ENCODE measurements at regions not wholly inside any gene's neighbourhood (a gene's known extent, or its start where the extent isn't known, plus 50 kb on each side); places are given as distances from the start of the nearest gene placed in this dataset.
"Not testable (repeated sequence)": the region's sequence is repeated elsewhere in the genome, so short reads cannot be mapped to it uniquely, and the experiment has no call there.

DNA sequence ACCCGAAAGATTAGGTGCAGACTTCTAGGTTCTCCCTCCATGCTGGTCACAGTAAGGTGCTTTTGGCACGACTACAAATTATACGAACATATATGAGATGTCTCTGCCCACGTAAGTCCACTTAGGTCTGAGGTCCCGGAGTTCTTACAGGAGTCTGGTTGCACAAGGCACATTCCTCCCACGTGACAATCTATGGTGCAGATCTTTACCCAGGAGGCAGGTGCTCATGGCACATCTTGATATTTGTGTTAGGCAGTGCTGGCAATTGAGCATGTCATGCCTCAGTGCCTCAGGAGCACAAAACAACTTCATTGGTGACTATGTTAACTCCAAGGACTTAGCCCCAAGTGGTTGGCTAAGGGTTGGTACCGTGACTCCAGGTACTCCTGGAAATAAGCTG lies 92.0 kb upstream of the AMN1 start:
- no peak for DNase-seq (ENCODE audit: low spot score)

DNA sequence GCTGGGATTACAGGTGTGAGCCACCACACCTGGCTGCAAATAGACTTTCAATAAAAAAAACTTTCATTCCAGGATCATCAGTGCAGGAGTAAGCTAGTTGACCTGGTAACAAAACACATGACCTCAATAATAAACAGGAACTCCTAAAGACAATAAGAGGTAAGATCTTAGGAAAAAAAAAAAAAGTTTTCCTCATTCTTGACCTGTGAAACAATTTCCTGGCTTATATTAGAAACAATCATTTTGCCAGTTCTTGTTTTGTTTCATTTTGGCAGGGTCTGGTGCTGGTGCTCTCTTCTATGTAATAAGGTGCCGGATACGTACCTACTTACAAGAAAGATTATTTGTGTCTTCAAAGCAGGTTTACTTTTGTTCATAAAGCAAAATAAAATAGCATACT lies 90.6 kb upstream of the AMN1 start:
- no peak for DNase-seq (ENCODE audit: low spot score)

DNA sequence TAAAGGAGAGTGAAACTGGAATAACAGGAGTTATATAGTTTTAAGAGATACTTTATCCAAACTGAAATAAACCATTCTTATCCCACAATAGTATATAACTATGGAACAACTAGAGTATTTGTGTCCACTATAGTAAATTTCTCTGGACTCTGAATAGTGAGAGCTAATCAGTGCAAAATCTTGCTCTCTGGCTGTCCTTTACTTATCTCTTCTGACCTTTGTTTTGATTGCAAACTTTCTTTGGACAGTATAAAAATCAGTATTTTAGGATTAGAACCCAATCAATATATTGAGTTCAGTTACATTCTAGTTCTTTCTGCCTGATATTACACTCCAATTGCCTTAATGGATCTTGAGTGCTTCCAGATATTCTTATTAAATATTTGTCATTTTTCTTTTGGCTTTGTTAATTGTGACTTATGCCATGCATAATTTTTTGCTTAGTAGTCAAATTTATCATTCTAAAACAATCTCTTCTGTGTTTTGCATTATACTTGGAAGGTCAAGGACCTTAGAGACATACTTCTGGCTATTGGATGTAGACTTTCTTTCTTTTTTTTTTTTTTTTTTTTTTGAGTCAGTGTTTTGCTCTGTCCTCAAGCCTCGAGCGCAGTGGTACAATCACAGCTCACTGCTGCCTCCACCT lies 89.9 kb upstream of the AMN1 start:
- no peak for DNase-seq (ENCODE audit: low spot score)

DNA sequence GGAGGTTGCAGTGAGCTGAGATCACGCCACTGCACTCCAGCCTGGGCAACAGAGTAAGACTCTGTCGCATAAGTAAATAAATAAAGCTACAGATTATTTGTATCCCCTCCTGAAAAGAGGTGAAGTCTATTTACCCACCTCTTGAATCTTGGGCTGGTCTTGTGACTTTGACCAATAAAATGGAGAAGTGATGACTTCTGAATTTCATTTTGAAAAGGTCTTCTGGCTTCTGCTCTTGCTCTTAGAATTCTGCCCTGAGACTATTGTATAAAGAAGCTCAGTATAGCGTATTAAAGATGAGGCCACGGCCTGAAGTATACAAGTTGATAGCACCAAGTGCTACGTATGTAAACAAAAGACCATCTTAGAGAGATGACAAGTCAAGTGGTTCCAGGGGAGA lies 88.3 kb upstream of the AMN1 start:
- DNase-seq (ENCODE audit: low spot score): no peak

DNA sequence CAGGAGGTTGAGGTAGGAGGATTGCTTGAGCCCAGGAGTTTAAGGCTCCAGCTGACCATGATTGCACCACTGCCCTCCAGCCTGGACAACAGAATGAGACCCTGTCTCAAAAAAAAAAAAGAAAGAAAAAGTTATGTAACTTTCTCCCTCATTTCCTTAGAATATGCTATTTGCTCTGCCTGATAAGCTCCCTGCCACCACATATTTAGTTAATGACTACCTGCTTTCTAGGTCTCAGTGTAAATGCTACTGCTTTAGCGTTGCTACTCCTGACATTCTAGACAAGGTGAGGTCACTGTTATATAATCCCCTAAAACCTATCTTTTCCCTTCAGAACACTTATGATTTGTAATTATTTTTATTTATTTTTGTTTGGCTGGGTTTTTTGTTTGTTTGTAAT lies 86.3 kb upstream of the AMN1 start:
- DNase-seq (ENCODE audit: low spot score): no peak

DNA sequence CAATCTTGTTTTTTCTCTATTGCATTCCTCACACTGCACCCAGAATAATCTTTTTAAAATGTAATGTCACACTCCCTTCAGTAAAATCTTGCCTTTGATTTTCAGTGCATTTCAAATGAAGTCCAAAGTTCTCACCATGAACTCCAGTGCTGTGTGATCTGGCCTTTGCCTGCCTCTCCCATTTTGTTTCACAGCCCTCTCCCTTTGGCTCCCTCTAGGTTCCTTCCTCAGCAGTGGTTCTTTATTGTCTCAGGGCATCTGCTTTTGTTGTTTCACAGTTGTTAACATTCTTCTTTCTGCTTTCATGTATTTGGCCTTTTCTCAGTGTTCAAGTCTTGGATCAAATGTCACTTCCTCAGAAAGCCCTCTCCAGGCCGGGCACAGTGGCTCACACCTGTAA lies 84.5 kb upstream of the AMN1 start:
- no peak for DNase-seq (ENCODE audit: low spot score)

DNA sequence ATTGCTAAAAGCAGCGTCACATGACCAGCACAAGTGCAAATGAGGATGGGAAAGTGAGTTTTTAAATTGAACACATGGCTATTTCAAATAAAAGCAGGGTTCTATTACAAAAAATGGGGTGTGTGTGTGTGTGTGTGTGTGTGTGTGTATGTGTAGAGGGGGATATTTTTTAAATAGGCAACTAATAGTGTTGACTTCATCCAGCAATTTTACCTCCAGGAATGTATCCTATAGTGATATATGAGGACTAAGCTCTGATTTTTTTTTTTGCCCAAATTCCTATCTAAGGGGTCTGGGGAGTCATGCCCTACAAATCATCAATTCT lies 78.9 kb upstream of the AMN1 start:
- no peak for DNase-seq (ENCODE audit: low spot score)

DNA sequence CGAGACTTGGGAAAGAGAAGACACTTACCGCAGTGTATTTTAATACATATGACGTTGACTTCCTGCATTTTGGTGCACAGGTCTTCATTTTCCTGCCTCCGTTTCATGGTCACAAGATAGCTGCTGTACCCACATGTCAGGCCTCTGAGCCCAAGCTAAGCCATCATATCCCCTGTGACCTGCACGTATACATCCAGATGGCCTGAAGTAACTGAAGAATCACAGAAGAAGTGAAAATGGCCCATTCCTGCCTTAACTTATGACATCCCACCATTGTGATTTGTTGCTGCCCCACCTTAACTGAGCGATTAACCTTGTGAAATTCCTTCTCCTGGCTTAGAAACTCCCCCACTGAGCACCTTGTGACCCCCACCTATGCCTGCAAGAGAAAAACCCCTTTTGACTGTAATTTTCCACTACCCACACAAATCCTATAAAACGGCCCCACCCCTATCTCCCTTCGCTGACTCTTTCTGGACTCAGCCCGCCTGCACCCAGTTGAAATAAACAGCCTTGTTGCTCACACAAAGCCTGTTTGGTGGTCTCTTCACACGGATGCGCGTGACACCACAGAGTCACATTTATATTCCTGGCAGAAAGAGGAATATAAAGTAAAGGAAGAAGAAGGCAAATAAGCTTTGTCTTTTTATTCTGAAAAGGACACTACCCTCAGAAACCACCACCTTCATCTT lies 78.4 kb upstream of the AMN1 start:
- not testable (repeated sequence) for DNase-seq (ENCODE audit: low spot score)

DNA sequence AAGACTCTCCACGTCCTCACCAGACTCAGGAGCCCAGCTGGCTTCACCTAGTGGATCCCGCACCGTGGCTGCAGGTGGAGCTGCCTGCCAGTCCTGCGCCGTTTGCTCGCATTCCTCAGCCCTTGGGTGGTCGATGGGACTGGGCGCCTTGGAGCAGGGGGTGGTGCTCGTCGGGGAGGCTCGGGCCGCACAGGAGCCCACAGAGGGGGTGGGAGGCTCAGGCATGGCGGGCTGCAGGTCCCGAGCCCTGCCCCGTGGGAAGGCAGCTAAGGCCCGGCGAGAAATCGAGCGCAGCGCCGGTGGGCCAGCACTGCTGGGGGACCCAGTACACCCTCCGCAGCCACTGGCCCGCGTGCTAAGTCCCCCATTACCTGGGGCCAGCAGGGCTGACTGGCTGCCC lies 76.9 kb upstream of the AMN1 start:
- not testable (repeated sequence) for DNase-seq (ENCODE audit: low spot score)

DNA sequence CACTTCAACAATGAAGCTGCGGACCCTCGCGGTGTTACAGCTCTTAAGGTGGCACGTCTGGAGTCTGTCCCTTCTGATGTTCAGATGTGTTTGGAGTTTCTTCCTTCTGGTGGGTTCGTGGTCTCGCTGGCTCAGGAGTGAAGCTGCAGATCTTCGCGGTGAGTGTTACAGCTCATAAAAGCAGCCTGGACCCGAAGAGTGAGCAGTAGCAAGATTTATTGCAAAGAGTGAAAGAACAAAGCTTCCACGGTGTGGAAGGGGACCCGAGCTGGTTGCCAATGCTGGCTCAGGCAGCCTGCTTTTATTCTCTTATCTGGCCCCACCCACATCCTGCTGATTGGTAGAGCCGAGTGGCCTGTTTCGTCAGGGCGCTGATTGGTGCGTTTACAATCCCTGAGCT lies 75.9 kb upstream of the AMN1 start:
- not testable (repeated sequence) for DNase-seq (ENCODE audit: low spot score)

DNA sequence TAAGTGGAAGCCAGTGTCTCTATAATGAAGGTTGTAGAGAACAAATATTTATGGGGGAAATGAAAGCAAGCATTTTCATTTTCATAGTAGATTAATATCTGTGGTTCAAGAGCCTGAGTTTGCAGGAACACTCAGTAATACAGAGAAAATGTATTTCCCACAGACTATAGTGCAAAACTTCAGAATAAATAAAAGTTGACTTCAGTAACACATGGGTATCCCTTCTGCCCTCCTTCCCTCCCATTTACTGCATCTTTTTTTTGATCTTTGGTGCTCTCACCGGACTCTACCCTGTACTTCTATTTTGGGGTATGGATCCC lies 75.3 kb upstream of the AMN1 start:
- no peak for DNase-seq (ENCODE audit: low spot score)

DNA sequence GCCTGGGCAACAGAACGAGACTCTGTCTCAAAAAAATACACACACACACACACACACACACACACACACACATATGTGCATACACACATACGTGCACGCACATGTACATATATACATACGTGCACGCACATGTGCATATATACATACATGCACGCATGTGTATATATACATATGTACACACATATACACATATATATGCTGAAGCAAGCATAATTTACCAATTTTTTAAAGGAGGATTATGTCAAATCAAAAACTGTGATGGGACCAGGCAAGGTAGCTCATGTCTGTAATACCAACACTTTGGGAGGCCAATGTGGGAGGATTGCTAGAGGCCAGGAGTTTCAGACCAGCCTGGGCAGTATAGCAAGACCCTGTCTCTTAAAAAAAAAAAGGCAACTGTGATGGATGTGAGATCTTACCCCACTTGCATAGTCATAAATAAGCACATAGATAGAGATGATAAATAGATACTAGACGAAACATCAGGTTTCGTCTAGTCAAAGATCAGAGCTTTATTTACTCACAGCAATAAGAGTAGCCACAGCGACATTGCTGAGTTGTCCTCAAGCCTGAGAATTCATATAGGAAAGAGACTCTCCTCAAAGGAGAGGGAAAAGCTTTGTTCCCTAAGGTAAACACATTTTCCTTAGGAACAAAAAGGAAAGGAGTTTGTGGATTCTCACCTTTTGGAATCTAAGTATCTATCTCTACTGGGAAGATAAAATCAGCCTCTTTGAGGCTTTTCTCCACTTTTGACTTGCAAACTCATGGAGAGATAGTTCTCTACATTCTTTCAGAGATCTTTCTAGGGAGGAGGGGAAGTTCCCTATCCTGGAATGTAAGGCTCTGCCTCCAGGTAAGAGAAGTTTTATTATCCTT lies 74.7 kb upstream of the AMN1 start:
- DNase-seq (ENCODE audit: low spot score): no peak

DNA sequence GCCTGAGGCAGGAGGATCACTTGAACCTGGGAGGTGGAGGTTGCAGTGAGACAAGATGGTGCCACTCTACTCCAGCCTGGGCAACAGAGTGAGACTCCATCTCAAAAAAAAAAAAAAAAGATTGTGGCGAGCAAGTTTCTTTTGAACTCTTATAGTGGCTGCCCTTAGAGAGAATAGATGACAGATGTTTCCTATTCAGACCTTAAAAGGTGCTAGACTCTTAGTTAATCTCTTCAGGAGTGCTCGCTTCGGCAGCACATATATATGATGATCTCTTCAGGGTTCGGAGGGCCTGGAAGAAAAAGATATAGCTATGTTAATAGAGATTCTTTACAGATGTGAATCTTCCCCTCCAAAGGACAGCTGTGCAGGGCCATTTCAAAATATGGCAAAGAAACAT lies 73.1 kb upstream of the AMN1 start:
- DNase-seq (ENCODE audit: low spot score): no peak

DNA sequence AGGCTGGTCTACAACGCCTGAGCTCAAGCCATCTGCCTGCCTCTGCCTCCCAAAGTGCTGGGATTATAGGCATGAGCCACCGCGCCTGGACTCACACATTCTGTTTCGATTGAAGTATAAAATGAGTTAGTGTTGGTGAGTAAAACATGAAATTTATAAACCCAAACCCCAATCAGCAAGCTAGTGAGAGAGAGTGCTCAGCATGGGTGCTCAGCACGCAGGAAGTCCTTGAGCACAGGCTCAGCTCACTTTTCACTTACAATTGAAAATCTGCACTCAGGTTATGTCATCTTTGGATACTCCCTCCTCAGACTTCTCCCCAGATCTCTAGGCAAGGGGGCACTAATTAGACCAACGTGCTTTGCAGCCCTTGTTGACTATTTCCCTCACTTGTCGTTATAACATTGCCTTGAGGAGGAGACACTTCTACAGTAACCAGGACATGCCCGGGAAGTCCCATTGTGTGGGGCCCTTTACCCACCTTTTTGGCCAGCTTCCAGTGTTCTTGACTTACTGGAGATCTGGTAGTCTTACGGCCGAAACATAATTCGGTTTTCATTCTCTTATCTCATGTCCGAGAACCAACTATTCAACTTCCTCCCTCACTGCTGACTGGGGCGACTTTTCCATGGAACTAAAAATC lies 68.5 kb upstream of the AMN1 start:
- DNase-seq (ENCODE audit: low spot score): no peak

DNA sequence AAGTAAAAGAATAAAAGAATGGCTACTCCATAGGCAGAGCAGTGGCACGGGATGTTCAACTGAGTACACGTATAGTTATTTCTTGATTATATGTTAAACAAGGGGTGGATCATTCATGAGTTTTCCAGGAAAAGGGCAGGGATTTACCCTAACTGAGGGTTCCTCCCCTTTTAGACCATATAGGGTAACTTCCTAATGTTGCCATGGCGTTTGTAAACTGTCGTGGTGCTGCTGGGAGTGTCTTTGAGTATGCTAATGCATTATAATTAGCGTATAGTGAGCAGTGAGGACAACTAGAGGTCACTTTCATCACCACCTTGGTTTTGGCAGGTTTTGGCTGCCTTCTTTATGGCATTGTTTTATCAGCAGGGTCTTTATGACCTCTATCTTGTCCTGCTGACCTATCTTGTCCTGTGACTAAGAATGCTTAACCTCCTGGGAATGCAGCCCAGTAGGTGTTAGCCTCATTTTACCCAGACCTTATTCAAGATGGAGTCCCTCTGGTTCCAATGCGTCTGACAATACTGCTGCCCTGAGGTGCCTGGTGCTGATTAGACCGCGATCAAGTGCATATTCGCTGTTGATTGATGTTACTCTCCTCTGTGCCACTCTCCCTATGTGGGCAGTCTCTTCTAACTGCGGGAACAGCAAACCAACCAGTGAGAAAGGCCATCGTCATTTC lies 67.6 kb upstream of the AMN1 start:
- no peak for DNase-seq (ENCODE audit: low spot score)

DNA sequence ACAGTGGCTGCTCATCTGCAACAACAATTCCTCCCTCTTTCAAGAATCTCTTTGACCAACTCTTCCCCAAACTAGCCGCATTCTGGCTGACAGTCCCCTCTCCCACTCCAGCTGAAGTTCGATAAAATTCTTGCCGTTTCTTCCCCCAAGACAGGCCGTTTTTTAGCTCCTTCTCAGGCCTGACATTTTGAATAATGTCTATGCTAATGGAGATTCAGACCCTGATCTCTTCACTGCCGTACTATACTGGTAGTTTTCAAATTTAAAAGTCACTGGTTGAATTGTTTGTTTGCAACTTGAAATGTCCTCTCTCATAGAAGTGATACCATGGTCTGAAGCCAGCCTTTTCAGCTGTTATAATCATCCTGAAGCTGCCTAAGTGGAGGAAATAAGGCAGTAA lies 65.9 kb upstream of the AMN1 start:
- DNase-seq (ENCODE audit: low spot score): no peak

DNA sequence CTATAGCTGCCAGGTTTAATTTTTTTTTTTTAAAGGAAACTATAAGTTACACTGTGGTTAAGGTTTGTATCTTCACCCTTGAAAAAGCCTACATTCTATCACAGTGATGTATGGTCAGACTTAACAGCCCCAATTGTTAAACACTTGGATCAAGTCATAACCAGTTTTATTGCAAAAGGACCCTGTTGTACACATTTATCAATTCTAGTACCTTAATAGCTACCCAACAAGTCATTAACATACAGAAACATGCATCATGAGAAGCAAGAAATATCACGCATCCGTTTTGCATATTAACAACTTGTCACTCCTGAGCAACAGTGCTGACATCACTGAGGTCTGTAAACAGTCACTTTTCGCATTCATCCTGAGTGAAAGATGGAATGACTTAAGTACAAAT lies 62.4 kb upstream of the AMN1 start:
- not testable (repeated sequence) for DNase-seq (ENCODE audit: low spot score)

DNA sequence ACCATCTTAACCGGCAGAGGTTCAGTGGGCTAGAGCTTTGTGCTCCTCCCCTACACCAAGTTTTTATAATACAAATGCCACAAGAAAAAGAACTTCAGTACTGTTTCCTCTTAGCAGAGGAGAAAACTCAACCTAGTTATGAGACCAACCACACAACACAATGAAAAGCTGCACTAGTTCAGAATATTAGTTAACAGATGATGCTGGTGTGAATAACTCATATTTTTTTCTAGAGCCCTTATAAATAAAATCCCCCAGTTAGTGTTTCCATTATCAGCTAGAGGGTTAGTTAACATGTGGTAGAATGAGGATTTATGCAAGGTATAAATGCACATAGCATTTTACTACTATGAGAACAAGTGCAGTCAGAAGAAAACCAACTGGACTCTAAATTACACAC lies 61.9 kb upstream of the AMN1 start:
- no peak for DNase-seq (ENCODE audit: low spot score)

DNA sequence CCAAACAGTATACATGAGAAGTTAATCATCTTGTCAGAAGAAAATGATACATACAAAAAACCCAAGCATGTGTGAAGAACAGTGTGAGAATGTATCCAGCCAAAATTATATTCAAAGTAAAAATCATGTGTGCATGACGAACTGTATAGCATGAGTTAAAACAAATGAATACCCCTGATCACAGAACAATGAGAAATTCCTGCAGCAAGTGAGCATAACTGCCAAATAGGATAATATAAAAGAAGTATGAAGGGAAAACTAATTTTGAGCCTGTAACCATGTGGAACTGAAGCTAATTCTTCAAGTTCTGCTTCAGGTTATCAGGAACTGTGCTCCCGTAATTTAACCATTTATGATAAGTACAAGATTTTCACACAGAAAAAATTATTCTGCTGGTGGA lies 56.5 kb upstream of the AMN1 start:
- DNase-seq (ENCODE audit: low spot score): no peak

DNA sequence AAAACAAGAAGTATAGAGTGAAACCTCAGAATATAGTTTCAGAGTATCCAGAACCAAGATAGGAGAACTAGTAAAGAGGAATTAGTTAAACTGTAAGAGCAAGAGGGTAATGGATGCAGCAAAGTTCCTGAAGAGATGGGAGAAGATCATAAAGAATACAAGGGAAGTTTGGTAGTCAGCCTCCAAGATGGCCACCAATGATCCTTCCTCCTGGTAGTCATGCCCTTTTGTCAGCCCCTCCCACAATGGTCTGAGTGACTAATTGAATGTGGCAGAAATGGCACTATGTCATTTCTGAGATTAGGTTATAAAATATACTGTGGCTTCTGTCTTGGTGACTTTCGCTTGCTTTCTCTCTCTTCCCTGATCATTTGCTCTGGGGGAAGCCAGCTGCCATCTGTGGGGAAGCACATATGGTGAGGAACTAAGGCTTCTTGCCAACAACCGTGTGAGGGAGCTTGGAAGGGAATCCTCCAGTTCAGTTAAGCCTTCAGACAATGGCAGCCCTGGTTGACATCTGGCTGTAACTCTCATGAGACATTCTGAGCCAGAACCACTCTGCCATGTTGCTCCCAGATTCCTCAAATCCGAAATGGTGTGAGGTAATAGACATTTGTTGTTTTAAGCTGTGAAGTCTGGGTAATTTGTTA lies 55.3 kb upstream of the AMN1 start:
- no peak for DNase-seq (ENCODE audit: low spot score)

DNA sequence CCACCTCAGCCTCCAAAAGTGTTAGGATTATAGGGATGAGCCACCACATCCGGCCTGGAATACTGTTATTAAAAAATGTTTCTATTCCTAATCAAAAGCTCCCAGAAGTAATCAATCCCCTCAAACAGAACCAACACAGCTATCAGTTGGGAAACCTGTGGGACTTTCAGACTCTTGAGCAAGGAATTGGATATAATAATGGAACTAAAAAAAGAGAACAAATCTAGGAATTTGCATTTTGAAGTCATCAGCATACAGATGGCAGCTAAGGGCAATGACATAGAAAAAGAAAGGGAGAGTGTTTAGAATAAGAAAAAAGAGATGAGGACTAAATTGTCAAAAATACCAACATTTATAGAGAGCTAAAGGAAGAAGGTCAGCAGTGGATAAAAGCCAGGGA lies 54.7 kb upstream of the AMN1 start:
- DNase-seq (ENCODE audit: low spot score): no peak

Measured in GM03348 (cell line).